HL-60 (cell line): ENCODE measurements at regions not wholly inside any gene's neighbourhood (a gene's known extent, or its start where the extent isn't known, plus 50 kb on each side); places are given as distances from the start of the nearest gene placed in this dataset.
"Not testable (repeated sequence)": the region's sequence is repeated elsewhere in the genome, so short reads cannot be mapped to it uniquely, and the experiment has no call there.

Experiments used
- DNase-seq, 2 experiments: peaks; one replicate each; pipeline ENCODE4 v3.0.0-alpha.2; 2010 to 2020; ENCODE audit warnings: low read depth in 1 of 2, low spot score in 1 of 2
- H3K27ac ChIP-seq: fragments of 250-450 bp; sonication (Bioruptor Pico); replicated peaks from 2 replicates; pipeline ENCODE4 v1.5.1; 2020; ENCODE audit warnings: mild to moderate bottlenecking, moderate library complexity
- H3K27me3 ChIP-seq: fragments of 250-450 bp; sonication (Bioruptor Pico); 2 replicates; pipeline ENCODE4 v1.5.1; 2021; ENCODE audit warnings: mild to moderate bottlenecking, moderate library complexity; ENCODE audit not compliant: insufficient read depth, poor library complexity, severe bottlenecking
- H3K4me3 ChIP-seq: replicated peaks from 2 replicates; pipeline ENCODE4 v1.5.1; 2011; ENCODE audit warnings: mild to moderate bottlenecking, control low read depth, low read length; ENCODE audit not compliant: insufficient read depth
- GABPA ChIP-seq: IDR thresholded peaks from 2 replicates; pipeline ENCODE4 v1.6.1; 2012; ENCODE audit warnings: low read depth
- POLR2AphosphoS5 ChIP-seq: IDR thresholded peaks from 2 replicates; pipeline ENCODE4 v1.6.1; 2012; ENCODE audit warnings: low read depth
- REST ChIP-seq: IDR thresholded peaks from 2 replicates; pipeline ENCODE4 v1.6.1; 2012; ENCODE audit warnings: low read depth; ENCODE audit not compliant: insufficient replicate concordance
- SPI1 ChIP-seq: IDR thresholded peaks from 2 replicates; pipeline ENCODE4 v1.6.1; 2012; ENCODE audit warnings: low read depth, mild to moderate bottlenecking, borderline replicate concordance
- TF ChIP-seq, protein P1 (sequence below): IDR thresholded peaks from one replicate; pipeline ENCODE4 v1.5.1; 2011; ENCODE audit warnings: low read length, control low read depth, inconsistent platforms; ENCODE audit not compliant: insufficient read depth

DNA sequence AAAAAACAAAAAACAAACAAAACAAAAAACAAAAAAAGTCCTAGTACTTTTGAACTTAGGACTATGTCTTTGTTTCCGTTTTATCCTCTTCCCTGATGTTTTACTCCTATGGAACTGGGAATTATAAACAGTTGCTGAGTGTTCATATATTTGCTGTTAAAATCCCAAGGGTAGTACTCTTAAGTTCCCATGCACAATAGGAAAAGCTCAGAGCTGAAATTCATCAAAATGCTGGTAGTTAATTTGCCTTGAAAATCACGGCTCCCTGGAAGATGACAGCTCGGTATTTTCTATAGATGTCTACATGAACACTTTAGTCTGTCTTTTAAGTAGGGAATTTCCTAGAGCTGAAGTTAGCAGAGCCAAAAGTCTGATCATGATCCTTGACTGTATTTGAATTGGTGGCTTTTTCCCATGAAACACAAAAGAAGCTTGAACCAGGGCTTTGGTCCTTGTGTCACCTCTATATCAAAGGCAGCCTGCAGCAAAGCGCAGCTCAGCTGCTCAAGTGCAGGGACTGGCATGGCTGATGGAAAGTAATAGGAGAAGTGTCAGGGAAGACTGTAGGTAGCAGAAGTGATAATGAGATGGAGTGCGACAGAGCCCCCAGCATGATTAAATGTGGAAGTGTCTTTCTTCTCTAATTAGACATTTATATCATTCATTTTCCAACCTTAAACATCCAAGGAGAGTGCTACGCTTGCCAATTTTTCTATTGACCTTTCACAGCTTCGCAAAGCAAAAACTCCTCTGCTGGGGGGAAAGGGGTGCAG is 310.9 kb downstream of the TRIM36 start:
- H3K4me3 ChIP-seq: no peak overlapping the region
- H3K27ac ChIP-seq: peak overlapping the region; percentile 80
- H3K27me3 ChIP-seq: no peaks in the 10 kb centered on the region
- DNase-seq: peak in 1 of 2 experiments; percentile 1
- TF ChIP-seq GABPA (no peak), REST (no peak), POLR2AphosphoS5 (no peak)
- TF ChIP-seq, protein P1, sequence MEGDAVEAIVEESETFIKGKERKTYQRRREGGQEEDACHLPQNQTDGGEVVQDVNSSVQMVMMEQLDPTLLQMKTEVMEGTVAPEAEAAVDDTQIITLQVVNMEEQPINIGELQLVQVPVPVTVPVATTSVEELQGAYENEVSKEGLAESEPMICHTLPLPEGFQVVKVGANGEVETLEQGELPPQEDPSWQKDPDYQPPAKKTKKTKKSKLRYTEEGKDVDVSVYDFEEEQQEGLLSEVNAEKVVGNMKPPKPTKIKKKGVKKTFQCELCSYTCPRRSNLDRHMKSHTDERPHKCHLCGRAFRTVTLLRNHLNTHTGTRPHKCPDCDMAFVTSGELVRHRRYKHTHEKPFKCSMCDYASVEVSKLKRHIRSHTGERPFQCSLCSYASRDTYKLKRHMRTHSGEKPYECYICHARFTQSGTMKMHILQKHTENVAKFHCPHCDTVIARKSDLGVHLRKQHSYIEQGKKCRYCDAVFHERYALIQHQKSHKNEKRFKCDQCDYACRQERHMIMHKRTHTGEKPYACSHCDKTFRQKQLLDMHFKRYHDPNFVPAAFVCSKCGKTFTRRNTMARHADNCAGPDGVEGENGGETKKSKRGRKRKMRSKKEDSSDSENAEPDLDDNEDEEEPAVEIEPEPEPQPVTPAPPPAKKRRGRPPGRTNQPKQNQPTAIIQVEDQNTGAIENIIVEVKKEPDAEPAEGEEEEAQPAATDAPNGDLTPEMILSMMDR: no peak

GRCh38 chr5:114857941-114858551 is 311.7 kb downstream of the TRIM36 start:
- Histone ChIP-seq H3K27ac (peak overlapping the region; percentile 80), H3K27me3 (no peaks in the 10 kb centered on the region), H3K4me3 (0 out of 2 replicates have a peak overlapping the region, but pooled peaks have one; percentile 6)
- peak; percentile 65 to 89 for DNase-seq
- TF ChIP-seq GABPA (peak; percentile 23; the same call in 1 of the 2 replicates), SPI1 (peak; percentile 79), POLR2AphosphoS5 (peak; percentile 90), REST (no peak)
- TF ChIP-seq, protein P1: no peak

- DNase-seq, H3K4me3 ChIP-seq, H3K27ac ChIP-seq, H3K27me3 ChIP-seq: not testable (repeated sequence)
These were observed 325.0 kb downstream of the TRIM36 start for GRCh38 chr5:114844711-114845110.

DNA sequence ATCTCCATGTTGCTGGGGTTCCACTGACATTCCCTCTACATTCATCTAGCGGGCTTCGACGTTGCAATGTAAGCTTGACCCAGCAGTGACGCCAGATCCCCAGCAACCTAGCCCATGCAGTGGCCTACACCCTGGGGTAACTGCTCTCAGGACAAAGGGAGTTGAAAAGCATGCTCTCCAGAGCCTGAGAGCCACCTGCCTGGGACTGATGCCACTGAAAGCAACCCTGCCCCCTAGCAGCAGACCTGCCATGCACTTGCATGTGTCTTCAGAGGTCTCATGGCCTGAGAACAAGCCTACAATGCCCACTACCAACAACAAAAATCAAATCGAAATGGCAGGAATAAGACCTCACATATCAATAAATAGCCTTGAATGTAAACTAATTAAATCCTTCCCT is 330.3 kb downstream of the TRIM36 start:
- Histone ChIP-seq H3K27me3 (no peaks in the 10 kb centered on the region), H3K27ac (no peak overlapping the region), H3K4me3 (no peak overlapping the region)
- no peak for DNase-seq
- TF ChIP-seq GABPA (no peak), SPI1 (no peak), POLR2AphosphoS5 (no peak), REST (no peak)
- TF ChIP-seq, protein P1: no peak
